GM12891 (cell line): ENCODE measurements at regions not wholly inside any gene's neighbourhood (a gene's known extent, or its start where the extent isn't known, plus 50 kb on each side); places are given as distances from the start of the nearest gene placed in this dataset.

Source experiments
- PAX5 ChIP-seq: IDR thresholded peaks from 2 replicates; pipeline ENCODE4 v1.6.1; 2011; ENCODE audit warnings: low read length, moderate library complexity, mild to moderate bottlenecking; ENCODE audit not compliant: insufficient read depth, severe bottlenecking
- POLR2A ChIP-seq: IDR thresholded peaks from 2 replicates; pipeline ENCODE4 v1.6.1; 2011; ENCODE audit warnings: low read depth, low read length, control low read depth
- SPI1 ChIP-seq: IDR thresholded peaks from 2 replicates; pipeline ENCODE4 v1.6.1; 2011; ENCODE audit warnings: low read depth, low read length, control low read depth

- TF ChIP-seq PAX5 (no peak), POLR2A (no peak), SPI1 (no peak)
These were observed 58.3 kb upstream of the GGTLC1 start for GRCh38 chr20:24046888-24047287.
